Neural cell (in vitro differentiated cells): ENCODE measurements at regions not wholly inside any gene's neighbourhood (a gene's known extent, or its start where the extent isn't known, plus 50 kb on each side); places are given as distances from the start of the nearest gene placed in this dataset.

Experiments used
- H2AFZ ChIP-seq: fragments of 200-600, 300-800 bp; sonication (generic), shearing (Covaris generic); 2 replicates; pipeline ENCODE4 v1.6.0; 2014; ENCODE audit warnings: low read depth, mild to moderate bottlenecking, antibody characterized with exemption, low read length, moderate library complexity
- H3F3A ChIP-seq: fragments of 200-600 bp; shearing (Covaris generic); 2 replicates; pipeline ENCODE4 v1.6.1; 2016; ENCODE audit warnings: mild to moderate bottlenecking, moderate library complexity, mixed read lengths, antibody characterized with exemption, low read length; ENCODE audit not compliant: insufficient read depth, poor library complexity, severe bottlenecking
- H3K27ac ChIP-seq: fragments of 200-600, 300-800 bp; sonication (generic), shearing (Covaris generic); 2 replicates; pipeline ENCODE4 v1.5.1; 2014; ENCODE audit warnings: mild to moderate bottlenecking, low read length, moderate library complexity
- H3K27me3 ChIP-seq: fragments of 300-800, 200-600 bp; sonication (generic), shearing (Covaris generic); 2 replicates; pipeline ENCODE4 v1.6.0; 2014; ENCODE audit warnings: mild to moderate bottlenecking, low read depth, low read length, moderate library complexity; ENCODE audit not compliant: insufficient read depth
- H3K36me3 ChIP-seq: fragments of 300-800, 200-600 bp; sonication (generic), shearing (Covaris generic); 2 replicates; pipeline ENCODE4 v1.5.1; 2014; ENCODE audit warnings: mild to moderate bottlenecking, antibody characterized with exemption, low read length, moderate library complexity; ENCODE audit not compliant: insufficient read depth
- H3K4me2 ChIP-seq: fragments of 300-800, 200-600 bp; sonication (generic), shearing (Covaris generic); 2 replicates; pipeline ENCODE4 v1.6.0; 2014; ENCODE audit warnings: mild to moderate bottlenecking, low read length
- H3K4me3 ChIP-seq: fragments of 300-800, 200-600 bp; sonication (generic), shearing (Covaris generic); 2 replicates; pipeline ENCODE4 v1.5.1; 2014; ENCODE audit warnings: mild to moderate bottlenecking, low read length, moderate library complexity
- H3K79me2 ChIP-seq: fragments of 200-600 bp; shearing (Covaris generic); replicated peaks from 2 replicates; pipeline ENCODE4 v1.6.0; 2014; ENCODE audit warnings: mild to moderate bottlenecking, low read length, moderate library complexity; ENCODE audit not compliant: insufficient read depth
- H3K9ac ChIP-seq: fragments of 300-800, 200-600 bp; sonication (generic), shearing (Covaris generic); 2 replicates; pipeline ENCODE4 v1.6.1; 2016; ENCODE audit warnings: mild to moderate bottlenecking, low read length, mixed read lengths
- H3K9me2 ChIP-seq: fragments of 200-600 bp; shearing (Covaris generic); 2 replicates; pipeline ENCODE4 v1.6.1; 2016; ENCODE audit warnings: mild to moderate bottlenecking, low read length, mixed read lengths; ENCODE audit not compliant: insufficient read depth
- H3K9me3 ChIP-seq: fragments of 200-600, 300-800 bp; sonication (generic), shearing (Covaris generic); 2 replicates; pipeline ENCODE4 v1.6.1; 2016; ENCODE audit warnings: mild to moderate bottlenecking, mixed run types, low read length, moderate library complexity, mixed read lengths
- H4K20me1 ChIP-seq: fragments of 200-600 bp; shearing (Covaris generic); 2 replicates; pipeline ENCODE4 v1.6.1; 2016; ENCODE audit warnings: mild to moderate bottlenecking, mixed run types; ENCODE audit not compliant: insufficient read depth
- EP300 ChIP-seq: fragments of 450-650 bp; conservative IDR thresholded peaks from 2 replicates; pipeline ENCODE4 v1.6.1; 2014; ENCODE audit warnings: antibody characterized with exemption, mild to moderate bottlenecking, moderate library complexity; ENCODE audit not compliant: poor library complexity, severe bottlenecking
- EZH2 ChIP-seq: fragments of 200-600, 300-800 bp; shearing (Covaris generic), sonication (generic); IDR thresholded peaks from 2 replicates; pipeline ENCODE4 v1.6.1; 2014; ENCODE audit warnings: antibody characterized with exemption, low read length, borderline replicate concordance, mild to moderate bottlenecking; ENCODE audit not compliant: insufficient read depth, poor library complexity, severe bottlenecking
- MXI1 ChIP-seq: fragments of 450-650 bp; conservative IDR thresholded peaks from 2 replicates; pipeline ENCODE4 v1.6.1; 2014; ENCODE audit warnings: antibody characterized with exemption, mild to moderate bottlenecking; ENCODE audit not compliant: poor library complexity, severe bottlenecking
- POLR2AphosphoS5 ChIP-seq: IDR thresholded peaks from 2 replicates; pipeline ENCODE4 v1.6.1; 2012
- RAD21 ChIP-seq: fragments of 450-650 bp; conservative IDR thresholded peaks from 2 replicates; pipeline ENCODE4 v1.6.1; 2014; ENCODE audit warnings: antibody characterized with exemption, mild to moderate bottlenecking, moderate library complexity
- SMC3 ChIP-seq: fragments of 450-650 bp; conservative IDR thresholded peaks from 2 replicates; pipeline ENCODE4 v1.6.1; 2014; ENCODE audit warnings: antibody characterized with exemption, mild to moderate bottlenecking, moderate library complexity; ENCODE audit not compliant: poor library complexity
- TAF1 ChIP-seq: IDR thresholded peaks from 2 replicates; pipeline ENCODE4 v1.6.1; 2012; ENCODE audit warnings: low read depth
- TF ChIP-seq, protein P1 (sequence below): IDR thresholded peaks from 2 replicates; pipeline ENCODE4 v1.6.1; 2012; ENCODE audit warnings: borderline replicate concordance
- TF ChIP-seq, protein P2 (sequence below): fragments of 450-650 bp; IDR thresholded peaks from 2 replicates; pipeline ENCODE4 v1.5.1; 2014; ENCODE audit warnings: antibody characterized with exemption, mild to moderate bottlenecking, moderate library complexity; ENCODE audit not compliant: poor library complexity, severe bottlenecking

DNA sequence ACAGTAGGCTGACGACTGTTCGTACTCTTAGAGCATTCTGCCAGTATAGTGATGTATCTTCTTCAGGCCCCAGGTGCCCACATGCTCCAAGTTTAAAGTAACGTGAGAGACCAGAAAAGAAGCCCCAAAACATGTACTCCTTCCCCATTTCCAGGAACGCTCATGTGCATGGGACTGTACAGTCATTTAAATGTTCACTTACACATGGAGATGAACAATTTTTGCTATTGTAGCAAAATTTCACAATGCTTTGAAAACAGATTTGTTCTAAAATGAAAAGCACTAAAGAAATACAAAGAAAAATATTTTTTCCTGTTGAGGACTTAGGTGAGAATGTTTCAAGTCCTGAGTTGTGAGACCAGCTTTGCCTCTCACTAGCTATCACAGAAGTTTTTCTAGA is 269.3 kb upstream of the PRDM1 start:
- Histone ChIP-seq H3K9me2 (no peaks in the 10 kb centered on the region), H3K27me3 (no peaks in the 10 kb centered on the region), H3F3A (no peaks in the 10 kb centered on the region), H2AFZ (no peak overlapping the region), H3K9ac (no peak overlapping the region), H3K9me3 (no peaks in the 10 kb centered on the region), H3K27ac (no peak overlapping the region), H3K36me3 (no peaks in the 10 kb centered on the region), H3K4me2 (no peak overlapping the region), H3K4me3 (no peak overlapping the region), H3K79me2 (no peaks in the 10 kb centered on the region), H4K20me1 (no peaks in the 10 kb centered on the region)
- TF ChIP-seq MXI1 (no peak), POLR2AphosphoS5 (no peak), RAD21 (no peak), EZH2 (no peak), TAF1 (no peak), EP300 (no peak), SMC3 (no peak)
- TF ChIP-seq, protein P1, sequence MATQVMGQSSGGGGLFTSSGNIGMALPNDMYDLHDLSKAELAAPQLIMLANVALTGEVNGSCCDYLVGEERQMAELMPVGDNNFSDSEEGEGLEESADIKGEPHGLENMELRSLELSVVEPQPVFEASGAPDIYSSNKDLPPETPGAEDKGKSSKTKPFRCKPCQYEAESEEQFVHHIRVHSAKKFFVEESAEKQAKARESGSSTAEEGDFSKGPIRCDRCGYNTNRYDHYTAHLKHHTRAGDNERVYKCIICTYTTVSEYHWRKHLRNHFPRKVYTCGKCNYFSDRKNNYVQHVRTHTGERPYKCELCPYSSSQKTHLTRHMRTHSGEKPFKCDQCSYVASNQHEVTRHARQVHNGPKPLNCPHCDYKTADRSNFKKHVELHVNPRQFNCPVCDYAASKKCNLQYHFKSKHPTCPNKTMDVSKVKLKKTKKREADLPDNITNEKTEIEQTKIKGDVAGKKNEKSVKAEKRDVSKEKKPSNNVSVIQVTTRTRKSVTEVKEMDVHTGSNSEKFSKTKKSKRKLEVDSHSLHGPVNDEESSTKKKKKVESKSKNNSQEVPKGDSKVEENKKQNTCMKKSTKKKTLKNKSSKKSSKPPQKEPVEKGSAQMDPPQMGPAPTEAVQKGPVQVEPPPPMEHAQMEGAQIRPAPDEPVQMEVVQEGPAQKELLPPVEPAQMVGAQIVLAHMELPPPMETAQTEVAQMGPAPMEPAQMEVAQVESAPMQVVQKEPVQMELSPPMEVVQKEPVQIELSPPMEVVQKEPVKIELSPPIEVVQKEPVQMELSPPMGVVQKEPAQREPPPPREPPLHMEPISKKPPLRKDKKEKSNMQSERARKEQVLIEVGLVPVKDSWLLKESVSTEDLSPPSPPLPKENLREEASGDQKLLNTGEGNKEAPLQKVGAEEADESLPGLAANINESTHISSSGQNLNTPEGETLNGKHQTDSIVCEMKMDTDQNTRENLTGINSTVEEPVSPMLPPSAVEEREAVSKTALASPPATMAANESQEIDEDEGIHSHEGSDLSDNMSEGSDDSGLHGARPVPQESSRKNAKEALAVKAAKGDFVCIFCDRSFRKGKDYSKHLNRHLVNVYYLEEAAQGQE = no peak
- TF ChIP-seq, protein P2, sequence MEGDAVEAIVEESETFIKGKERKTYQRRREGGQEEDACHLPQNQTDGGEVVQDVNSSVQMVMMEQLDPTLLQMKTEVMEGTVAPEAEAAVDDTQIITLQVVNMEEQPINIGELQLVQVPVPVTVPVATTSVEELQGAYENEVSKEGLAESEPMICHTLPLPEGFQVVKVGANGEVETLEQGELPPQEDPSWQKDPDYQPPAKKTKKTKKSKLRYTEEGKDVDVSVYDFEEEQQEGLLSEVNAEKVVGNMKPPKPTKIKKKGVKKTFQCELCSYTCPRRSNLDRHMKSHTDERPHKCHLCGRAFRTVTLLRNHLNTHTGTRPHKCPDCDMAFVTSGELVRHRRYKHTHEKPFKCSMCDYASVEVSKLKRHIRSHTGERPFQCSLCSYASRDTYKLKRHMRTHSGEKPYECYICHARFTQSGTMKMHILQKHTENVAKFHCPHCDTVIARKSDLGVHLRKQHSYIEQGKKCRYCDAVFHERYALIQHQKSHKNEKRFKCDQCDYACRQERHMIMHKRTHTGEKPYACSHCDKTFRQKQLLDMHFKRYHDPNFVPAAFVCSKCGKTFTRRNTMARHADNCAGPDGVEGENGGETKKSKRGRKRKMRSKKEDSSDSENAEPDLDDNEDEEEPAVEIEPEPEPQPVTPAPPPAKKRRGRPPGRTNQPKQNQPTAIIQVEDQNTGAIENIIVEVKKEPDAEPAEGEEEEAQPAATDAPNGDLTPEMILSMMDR = no peak

DNA sequence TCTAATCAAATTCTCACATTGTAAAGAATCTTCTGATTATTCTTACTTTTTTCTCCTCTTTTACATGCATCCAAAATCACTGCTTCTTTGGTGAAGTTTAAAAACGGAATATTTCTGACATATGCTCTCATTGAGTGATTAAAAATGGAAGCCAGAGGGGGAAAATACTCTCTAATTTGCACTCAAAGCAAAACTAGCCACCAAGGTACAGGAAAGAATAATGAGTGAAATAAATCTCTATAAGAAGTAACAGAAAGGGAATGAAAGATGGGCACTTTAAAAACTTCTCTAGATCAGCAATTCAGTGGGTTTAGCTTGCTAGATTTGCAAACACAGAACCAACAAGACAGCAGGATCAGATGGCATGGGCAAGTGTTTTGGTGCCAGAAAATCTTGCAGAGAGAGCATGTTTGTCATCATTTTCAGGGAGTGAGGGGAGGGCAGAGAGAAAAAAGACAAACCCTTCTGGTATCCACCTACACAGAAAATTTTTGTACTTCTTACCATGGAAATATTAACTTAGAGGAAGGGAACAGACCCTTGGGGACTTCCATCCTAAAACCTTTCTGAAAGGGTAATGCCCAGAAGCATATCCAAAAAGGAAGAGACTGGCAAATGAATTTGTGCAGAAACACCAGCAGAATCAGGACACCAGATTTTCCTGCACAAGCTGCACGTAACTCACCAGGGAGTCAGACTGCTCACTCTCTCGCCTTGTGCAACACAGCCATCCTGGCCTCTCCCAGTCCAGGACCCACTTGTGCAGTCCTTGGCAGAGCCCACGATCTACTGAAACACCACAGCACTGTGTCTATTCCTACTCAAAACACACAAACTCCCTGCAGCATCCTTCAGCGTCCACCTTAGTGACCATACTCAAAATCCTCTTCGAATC is 270.2 kb upstream of the PRDM1 start:
- no peaks in the 10 kb centered on the region for H4K20me1 ChIP-seq
- H3K9me3 ChIP-seq = no peaks in the 10 kb centered on the region
- H3K4me2 ChIP-seq = no peak overlapping the region
- H3K79me2 ChIP-seq = no peaks in the 10 kb centered on the region
- H3K9me2 ChIP-seq = no peaks in the 10 kb centered on the region
- no peak overlapping the region for H3K9ac ChIP-seq
- no peaks in the 10 kb centered on the region for H3F3A ChIP-seq
- no peak overlapping the region for H2AFZ ChIP-seq
- TF ChIP-seq EZH2 = no peak
- H3K36me3 ChIP-seq = no peaks in the 10 kb centered on the region
- H3K27me3 ChIP-seq = no peaks in the 10 kb centered on the region
- H3K4me3 ChIP-seq = no peak overlapping the region
- no peak overlapping the region for H3K27ac ChIP-seq
